Common myeloid progenitor, CD34-positive (primary cell): ENCODE measurements at regions not wholly inside any gene's neighbourhood (a gene's known extent, or its start where the extent isn't known, plus 50 kb on each side); places are given as distances from the start of the nearest gene placed in this dataset.

Source experiments
- CTCF ChIA-PET: fragments of 350-600 bp; sonication (Branson Sonifier 250); formaldehyde crosslinking; loops from one replicate; lab custom pipeline; 2021; ENCODE audit warnings: antibody characterized with exemption; lab: Charles Lee
- POLR2A ChIA-PET: fragments of 350-600 bp; sonication (Branson Sonifier 250); formaldehyde crosslinking; loops from one replicate; lab custom pipeline; 2021; ENCODE audit warnings: antibody characterized with exemption; lab: Charles Lee
- DNase-seq, 3 donors: peaks; one replicate each; pipeline versions ENCODE4 v3.0.0 to v3.0.0-alpha.2; 2013
- H3K27ac ChIP-seq, 2 experiments: 1 replicate in 1 of 2; 2 replicates in 1 of 2; pipeline ENCODE4 v1.7.0; 2013; ENCODE audit warnings: inconsistent platforms in 2 of 2, low read length in 2 of 2, mild to moderate bottlenecking in 2 of 2, low read depth in 1 of 2, moderate library complexity in 1 of 2; ENCODE audit not compliant: severe bottlenecking in 2 of 2, insufficient read depth in 1 of 2, poor library complexity in 1 of 2
- H3K27me3 ChIP-seq, 5 experiments: replicated peaks in 2 of 5; 1 replicate in 3 of 5; 2 replicates in 2 of 5; pipeline versions ENCODE4 v1.6.1 to v1.7.0; 2013; ENCODE audit warnings: low read length in 4 of 5, mild to moderate bottlenecking in 2 of 5, moderate library complexity in 2 of 5, inconsistent platforms in 1 of 5; ENCODE audit not compliant: insufficient read depth in 5 of 5, control insufficient read depth in 4 of 5
- H3K36me3 ChIP-seq, 4 experiments: 1 replicate in 2 of 4; 2 replicates in 2 of 4; pipeline versions ENCODE4 v1.6.1 to v1.7.0; 2013; ENCODE audit warnings: low read length in 3 of 4, control low read depth in 1 of 4, mild to moderate bottlenecking in 1 of 4; ENCODE audit not compliant: control insufficient read depth in 4 of 4, insufficient read depth in 4 of 4
- H3K4me1 ChIP-seq, 4 experiments: 1 replicate in 3 of 4; 2 replicates in 1 of 4; pipeline versions ENCODE4 v1.6.1 to v1.7.1; 2013; ENCODE audit warnings: low read length in 3 of 4, mild to moderate bottlenecking in 3 of 4, control low read depth in 1 of 4, inconsistent platforms in 1 of 4, moderate library complexity in 1 of 4; ENCODE audit not compliant: control insufficient read depth in 4 of 4, insufficient read depth in 4 of 4; ENCODE audit errors: control extremely low read depth in 1 of 4
- H3K4me3 ChIP-seq, 7 experiments: 1 replicate in 4 of 7; 2 replicates in 3 of 7; pipeline versions ENCODE4 v1.5.1 to v1.7.0; 2013; ENCODE audit warnings: mild to moderate bottlenecking in 7 of 7, low read length in 6 of 7, moderate library complexity in 6 of 7, inconsistent platforms in 2 of 7, low read depth in 2 of 7, control low read depth in 1 of 7; ENCODE audit not compliant: insufficient read depth in 4 of 7, control insufficient read depth in 1 of 7; ENCODE audit errors: extremely low read depth in 1 of 7
- H3K9me3 ChIP-seq, 5 experiments: 1 replicate in 4 of 5; 2 replicates in 1 of 5; pipeline versions ENCODE4 v1.6.1 to v1.7.1; 2013; ENCODE audit warnings: low read length in 4 of 5, mild to moderate bottlenecking in 2 of 5, inconsistent platforms in 1 of 5, low read depth in 1 of 5, moderate library complexity in 1 of 5; ENCODE audit not compliant: control insufficient read depth in 4 of 5, insufficient read depth in 2 of 5; ENCODE audit errors: control extremely low read depth in 1 of 5
- WGBS: methylation state at CpG from one replicate; pipeline ENCODE4 v1.1.5; 2013; ENCODE audit not compliant: insufficient coverage; 5-methylcytosine and 5-hydroxymethylcytosine counted together

DNA sequence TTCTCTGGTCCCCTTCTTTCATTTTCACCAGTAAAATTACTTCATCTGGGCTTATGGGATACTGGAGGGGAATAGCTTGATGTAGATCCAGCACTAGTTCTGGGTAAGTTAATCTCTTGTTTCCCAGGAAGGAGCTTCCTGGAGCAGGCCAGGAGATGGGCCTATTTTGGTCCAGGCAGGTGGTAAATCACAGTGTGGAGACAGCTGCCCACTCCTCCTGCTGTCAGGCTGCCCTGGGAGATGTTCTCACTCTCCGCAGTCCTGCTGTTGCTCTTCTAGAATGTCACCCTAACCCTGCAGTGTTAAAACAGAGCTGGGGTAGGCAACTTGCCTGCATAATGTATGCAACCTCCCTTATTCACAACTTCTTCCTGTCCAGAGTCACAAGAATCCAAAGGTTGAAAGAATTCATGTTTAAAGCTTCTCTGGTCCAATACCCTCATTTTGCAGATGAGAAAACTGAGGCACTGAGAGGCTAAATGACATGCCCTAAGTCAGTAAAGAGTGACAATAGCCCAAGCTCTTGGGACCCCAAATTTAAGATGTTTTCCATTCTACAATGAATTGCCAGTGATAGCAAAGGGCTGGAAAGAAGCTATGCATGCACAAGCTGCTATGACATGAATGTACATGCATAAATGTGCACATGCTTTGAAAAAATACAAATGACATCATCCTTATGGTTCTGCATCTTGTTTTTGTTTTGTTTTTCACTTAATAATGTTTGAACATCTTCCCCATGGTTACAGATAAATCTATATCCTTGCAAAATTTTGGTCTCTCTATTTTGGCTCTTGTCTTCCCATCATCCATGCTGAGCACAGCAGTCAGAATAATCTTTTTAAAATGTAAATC lies 71.8 kb upstream of the ADRA1B start:
- no peaks in the 10 kb centered on the region for H3K36me3 ChIP-seq
- ChIA-PET CTCF (no interaction called here), POLR2A (no interaction called here)
- H3K4me1 ChIP-seq, result no peaks in the 10 kb centered on the region
- H3K9me3 ChIP-seq, result no peaks in the 10 kb centered on the region
- no peak overlapping the region for H3K27ac ChIP-seq
- H3K27me3 ChIP-seq, result no peaks in the 10 kb centered on the region
- 100% methylated on average over 1 of the region's 1 CpG for WGBS
- DNase-seq, result no peak
- H3K4me3 ChIP-seq, result no peak overlapping the region

DNA sequence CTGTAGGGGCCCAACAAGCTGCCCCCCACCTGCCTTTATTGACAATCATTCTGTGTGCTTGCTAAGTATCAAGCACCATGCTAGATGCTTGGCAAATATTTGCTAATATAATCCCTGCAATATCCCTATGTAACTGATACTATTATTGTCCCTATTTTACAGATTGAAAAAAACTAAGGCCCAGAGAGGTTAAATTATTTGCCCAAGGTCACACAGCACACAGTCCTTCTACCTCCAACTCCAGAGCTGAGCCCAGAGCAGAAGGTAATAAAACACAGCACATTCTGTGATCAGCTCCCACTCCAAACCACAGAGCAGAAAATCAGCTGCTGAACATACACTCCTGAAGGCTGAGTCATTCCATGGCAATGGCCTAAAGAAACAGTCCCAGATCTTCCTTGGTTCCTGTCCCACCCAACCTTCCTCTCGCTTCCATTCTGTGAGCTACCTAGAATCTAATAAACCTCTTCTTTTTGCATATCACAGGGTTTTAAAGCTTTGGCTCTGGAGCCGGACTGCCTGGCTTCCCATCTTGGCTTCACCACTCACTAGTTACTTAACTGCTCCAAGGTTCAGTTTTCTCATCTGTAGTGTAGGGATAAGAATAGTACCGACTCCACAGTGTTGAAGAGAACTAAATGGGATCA lies 66.7 kb upstream of the ADRA1B start:
- no peak for DNase-seq
- no peak overlapping the region for H3K27ac ChIP-seq

DNA sequence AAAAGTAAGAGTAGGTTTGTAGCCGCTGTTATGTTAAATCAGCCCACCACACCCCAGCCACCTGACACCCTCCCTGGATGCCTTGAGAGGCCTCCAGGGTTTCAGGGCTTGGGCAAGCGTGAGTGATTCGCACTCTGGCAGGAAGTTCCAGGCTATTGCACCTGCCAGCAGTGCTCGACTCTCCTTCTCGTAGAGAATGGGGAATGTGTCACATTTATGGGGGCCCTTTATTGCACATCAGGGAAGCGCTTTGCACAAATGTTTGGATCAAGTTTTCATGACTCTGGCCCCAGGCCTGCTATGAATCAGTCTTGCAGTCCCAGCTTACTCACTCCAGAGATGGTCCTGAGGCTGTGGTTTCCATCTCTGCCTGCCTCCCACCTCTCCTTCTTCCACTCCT lies 66.1 kb upstream of the ADRA1B start:
- ChIA-PET POLR2A (no interaction called here), CTCF (no interaction called here)
- Histone ChIP-seq H3K4me3 (no peak overlapping the region), H3K36me3 (no peaks in the 10 kb centered on the region), H3K4me1 (no peaks in the 10 kb centered on the region), H3K27ac (no peak overlapping the region), H3K9me3 (no peaks in the 10 kb centered on the region), H3K27me3 (no peaks in the 10 kb centered on the region)
- DNase-seq, result no peak
- 92% methylated on average over 5 of the region's 6 CpGs for WGBS

More for the DNA sequence above, 66.7 kb upstream of the ADRA1B start:
- Histone ChIP-seq H3K27me3 (no peaks in the 10 kb centered on the region), H3K4me3 (no peak overlapping the region), H3K36me3 (no peaks in the 10 kb centered on the region), H3K4me1 (no peaks in the 10 kb centered on the region), H3K9me3 (no peaks in the 10 kb centered on the region)
- 100% methylated on average over 1 of the region's 3 CpGs for WGBS
- ChIA-PET CTCF (no interaction called here), POLR2A (no interaction called here)

DNA sequence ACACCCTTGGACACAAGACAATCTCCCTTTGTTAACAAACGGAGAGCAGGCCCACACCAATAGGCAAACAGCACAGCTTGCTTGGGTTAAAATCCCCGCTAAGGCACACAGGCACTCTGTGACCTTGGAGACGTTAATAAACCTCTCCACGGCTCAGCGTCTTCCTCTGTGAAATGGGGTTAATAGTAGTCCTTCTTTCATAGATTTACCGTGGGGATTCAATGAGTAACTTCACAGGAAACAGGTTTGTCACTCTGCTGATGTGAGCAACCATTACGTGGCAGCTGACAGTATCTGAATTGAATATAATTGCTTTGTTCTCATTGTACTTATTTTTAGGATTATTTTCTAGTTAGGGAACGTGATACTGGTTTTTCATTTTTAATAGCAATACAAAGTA lies 65.2 kb upstream of the ADRA1B start:
- 86% methylated on average over 6 of the region's 8 CpGs for WGBS
- DNase-seq, result no peak
- Histone ChIP-seq H3K4me1 (no peaks in the 10 kb centered on the region), H3K4me3 (no peak overlapping the region), H3K27me3 (no peaks in the 10 kb centered on the region), H3K9me3 (no peaks in the 10 kb centered on the region), H3K27ac (no peak overlapping the region), H3K36me3 (no peaks in the 10 kb centered on the region)
- ChIA-PET POLR2A (no interaction called here), CTCF (no interaction called here)

DNA sequence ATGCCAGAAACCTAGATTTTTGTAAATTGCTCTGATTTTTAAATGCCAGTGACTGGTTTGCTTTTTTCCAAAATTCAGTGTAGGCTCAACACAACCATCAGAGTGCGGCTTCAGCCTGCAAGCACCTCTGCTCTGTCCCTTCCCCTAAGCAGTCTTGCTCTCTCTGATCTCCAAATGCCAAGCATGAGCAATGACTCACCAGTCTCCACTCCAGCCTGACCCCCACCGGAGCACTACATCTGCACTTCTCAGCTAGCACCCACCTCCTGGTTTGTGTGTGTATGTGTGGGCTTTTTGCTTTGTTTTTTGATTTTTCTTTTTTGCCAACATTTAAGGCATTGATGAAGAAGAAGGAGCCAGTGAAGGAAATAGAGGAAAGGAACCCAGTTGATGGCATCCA lies 61.4 kb upstream of the ADRA1B start:
- Histone ChIP-seq H3K9me3 (no peaks in the 10 kb centered on the region), H3K36me3 (no peaks in the 10 kb centered on the region), H3K4me3 (no peak overlapping the region), H3K27ac (no peak overlapping the region), H3K27me3 (peaks cover 0 to 2% (median 0%) of the 10 kb centered on the region in 5 experiments), H3K4me1 (no peaks in the 10 kb centered on the region)
- CTCF ChIA-PET, result no interaction called here
- DNase-seq, result no peak
- POLR2A ChIA-PET, result no interaction called here
- 100% methylated on average over 1 of the region's 2 CpGs for WGBS

DNA sequence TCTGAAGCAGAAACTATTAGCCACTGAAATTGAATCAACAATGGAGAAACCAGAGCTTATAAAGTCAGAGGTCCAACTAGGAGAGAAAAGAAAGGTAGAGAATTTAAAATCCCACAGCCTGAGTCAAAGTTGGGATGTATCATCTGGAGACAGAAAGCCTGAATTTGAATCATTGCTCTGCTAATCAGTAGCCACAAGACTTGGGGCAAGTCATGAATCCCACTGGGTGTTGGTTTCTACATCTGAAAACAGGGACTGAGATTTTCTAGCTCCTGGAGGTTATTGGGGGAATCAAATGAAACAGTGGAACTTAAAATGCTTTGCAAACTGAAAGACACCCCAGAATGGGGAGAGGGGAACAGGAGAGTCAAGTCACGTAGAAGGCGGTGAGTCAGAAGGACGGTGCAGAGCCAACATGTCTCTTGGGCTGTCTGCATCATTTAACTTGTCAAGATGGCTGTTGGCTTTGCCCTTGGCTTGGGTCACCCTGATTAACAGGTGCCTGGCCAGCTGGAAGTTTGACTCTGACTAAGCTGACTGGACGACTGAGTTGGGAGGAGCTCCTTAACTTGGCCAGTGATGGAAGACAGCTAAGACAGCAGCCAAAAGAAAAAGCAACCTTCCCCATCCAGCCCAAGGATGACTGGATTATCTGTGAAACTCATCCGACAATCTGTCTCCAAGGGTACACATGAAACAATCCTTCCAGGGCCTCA lies 60.6 kb upstream of the ADRA1B start:
- Histone ChIP-seq H3K4me1 (no peaks in the 10 kb centered on the region), H3K36me3 (no peaks in the 10 kb centered on the region), H3K27me3 (peaks cover 0 to 2% (median 0%) of the 10 kb centered on the region in 5 experiments), H3K9me3 (no peaks in the 10 kb centered on the region), H3K27ac (no peak overlapping the region), H3K4me3 (no peak overlapping the region)
- 87% methylated on average over 3 of the region's 5 CpGs for whole genome bisulfite sequencing
- ChIA-PET POLR2A (no interaction called here), CTCF (interaction anchor here (1.6 kb wide), 1 partner anchor 12 kb away, joined by 3 read pairs; no protein-coding TSS in a partner anchor)
- no peak for DNase-seq

DNA sequence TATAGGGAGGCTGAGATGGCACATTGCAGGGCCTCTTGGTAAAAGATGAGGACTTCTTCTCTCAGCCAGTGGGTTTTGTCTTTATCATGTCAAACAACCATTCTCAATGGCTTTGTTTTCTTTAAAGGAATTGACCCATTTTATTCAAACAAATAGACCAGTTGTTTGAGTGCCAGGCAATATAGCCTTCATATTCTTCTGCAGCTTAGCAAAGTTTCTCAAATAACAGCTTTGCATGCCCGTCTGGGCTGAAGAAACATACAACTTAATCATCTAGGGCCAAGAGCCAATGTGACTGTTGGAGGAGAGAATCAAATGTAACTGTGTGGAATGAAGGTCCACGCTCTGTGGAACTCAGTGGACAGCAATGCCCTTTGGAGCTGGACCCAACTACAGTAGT lies 57.4 kb upstream of the ADRA1B start:
- Histone ChIP-seq H3K4me1 (no peaks in the 10 kb centered on the region), H3K27me3 (peaks cover 0 to 8% (median 2%) of the 10 kb centered on the region in 5 experiments), H3K27ac (no peak overlapping the region), H3K9me3 (no peaks in the 10 kb centered on the region), H3K36me3 (no peaks in the 10 kb centered on the region), H3K4me3 (no peak overlapping the region)
- POLR2A ChIA-PET, result no interaction called here
- DNase-seq, result no peak
- 100% methylated on average over 1 of the region's 2 CpGs for WGBS
- CTCF ChIA-PET, result interaction anchor here (1.4 kb wide), 1 partner anchor 20 kb away, joined by 3 read pairs; no protein-coding TSS in a partner anchor
